GM12801 (cell line): ENCODE measurements at regions not wholly inside any gene's neighbourhood (a gene's known extent, or its start where the extent isn't known, plus 50 kb on each side); places are given as distances from the start of the nearest gene placed in this dataset.

Experiments used
- TF ChIP-seq, protein P1 (sequence below): IDR thresholded peaks from one replicate; pipeline ENCODE4 v1.5.1; 2011; ENCODE audit warnings: control low read depth; ENCODE audit not compliant: insufficient read length; ENCODE audit errors: extremely low read depth

DNA sequence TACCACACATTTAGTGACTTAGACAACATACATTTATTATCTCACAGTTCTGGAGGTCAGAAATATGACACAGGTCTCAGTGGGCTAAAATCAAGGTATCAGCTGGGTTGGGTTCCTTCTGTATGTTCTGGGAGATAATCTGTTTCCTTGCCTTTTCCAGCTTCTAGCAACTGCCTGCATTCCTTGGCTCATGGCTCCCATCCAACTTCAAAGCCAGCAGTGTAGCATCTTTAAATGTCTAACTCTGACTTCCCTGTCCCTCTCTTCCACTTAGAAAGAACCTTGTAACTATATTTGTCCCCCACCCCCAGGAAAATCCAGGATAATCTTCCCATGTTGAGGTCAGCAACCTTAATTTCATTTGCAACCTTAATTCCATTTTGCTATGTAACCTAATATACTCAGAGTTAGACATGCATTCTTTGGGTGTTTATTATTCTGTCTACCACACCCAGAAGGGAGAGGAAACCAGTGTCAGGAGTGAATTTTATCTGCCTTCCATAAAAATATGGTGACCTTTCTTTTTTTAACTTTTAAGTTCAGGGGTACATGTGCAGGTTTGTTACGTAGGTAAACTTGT, 57.3 kb upstream of the SMIM30 start:
- TF ChIP-seq, protein P1, sequence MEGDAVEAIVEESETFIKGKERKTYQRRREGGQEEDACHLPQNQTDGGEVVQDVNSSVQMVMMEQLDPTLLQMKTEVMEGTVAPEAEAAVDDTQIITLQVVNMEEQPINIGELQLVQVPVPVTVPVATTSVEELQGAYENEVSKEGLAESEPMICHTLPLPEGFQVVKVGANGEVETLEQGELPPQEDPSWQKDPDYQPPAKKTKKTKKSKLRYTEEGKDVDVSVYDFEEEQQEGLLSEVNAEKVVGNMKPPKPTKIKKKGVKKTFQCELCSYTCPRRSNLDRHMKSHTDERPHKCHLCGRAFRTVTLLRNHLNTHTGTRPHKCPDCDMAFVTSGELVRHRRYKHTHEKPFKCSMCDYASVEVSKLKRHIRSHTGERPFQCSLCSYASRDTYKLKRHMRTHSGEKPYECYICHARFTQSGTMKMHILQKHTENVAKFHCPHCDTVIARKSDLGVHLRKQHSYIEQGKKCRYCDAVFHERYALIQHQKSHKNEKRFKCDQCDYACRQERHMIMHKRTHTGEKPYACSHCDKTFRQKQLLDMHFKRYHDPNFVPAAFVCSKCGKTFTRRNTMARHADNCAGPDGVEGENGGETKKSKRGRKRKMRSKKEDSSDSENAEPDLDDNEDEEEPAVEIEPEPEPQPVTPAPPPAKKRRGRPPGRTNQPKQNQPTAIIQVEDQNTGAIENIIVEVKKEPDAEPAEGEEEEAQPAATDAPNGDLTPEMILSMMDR = no peak

DNA sequence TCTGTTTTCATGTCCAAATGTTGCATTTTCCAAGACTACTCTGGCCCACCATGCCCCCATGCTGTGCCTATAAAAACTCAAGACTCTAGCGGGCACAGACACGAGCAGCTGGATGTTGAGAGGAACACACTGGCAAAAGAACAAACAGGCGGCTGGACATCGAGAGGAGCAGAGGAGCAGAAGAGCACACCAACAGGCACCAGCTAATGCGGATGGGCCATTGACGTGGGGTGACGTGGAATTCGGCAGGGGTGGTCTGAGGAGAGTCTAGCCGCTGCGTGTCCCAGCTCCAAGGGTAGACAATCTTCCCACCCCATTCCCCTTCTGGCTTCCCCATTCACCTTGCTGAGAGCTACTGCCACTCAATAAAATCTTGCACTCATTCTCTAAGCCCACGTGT, 54.4 kb upstream of the SMIM30 start:
- TF ChIP-seq, protein P1 = no peak

DNA sequence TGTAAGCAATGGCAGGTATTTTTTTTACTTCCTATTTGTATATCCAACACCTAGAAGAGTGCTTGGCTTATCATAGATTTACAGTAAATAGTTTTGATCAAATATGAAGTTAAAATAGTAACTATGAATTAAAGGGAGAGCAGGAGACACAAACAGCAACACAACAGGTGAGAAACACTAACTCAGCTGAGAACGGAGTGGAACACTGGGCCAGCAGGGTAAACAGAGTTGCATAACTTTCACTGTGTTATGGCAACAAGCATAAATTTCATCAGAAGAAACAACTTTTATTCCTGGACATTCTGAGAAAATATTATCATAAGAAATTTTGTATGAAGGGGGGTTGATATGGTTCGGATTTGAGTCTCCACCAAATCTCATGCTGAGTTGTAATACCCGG, 52.2 kb upstream of the SMIM30 start:
- TF ChIP-seq, protein P1 = no peak
